CD14-positive monocyte (primary cell): ENCODE measurements at regions not wholly inside any gene's neighbourhood (a gene's known extent, or its start where the extent isn't known, plus 50 kb on each side); places are given as distances from the start of the nearest gene placed in this dataset.
A peak's percentile ranks its signal among the peaks of the same experiment; 100 is the strongest.

ENCODE experiments used
- DNase-seq, 3 donors: peaks; one replicate each; pipeline ENCODE4 v3.0.0-alpha.2; 2011 to 2022
- H2AFZ ChIP-seq: 2 replicates; pipeline ENCODE4 v1.6.0; 2012; ENCODE audit warnings: mild to moderate bottlenecking, low read depth, low read length, inconsistent platforms; ENCODE audit not compliant: insufficient read depth, poor library complexity, severe bottlenecking
- H3K27ac ChIP-seq, 2 donors: 1 replicate in 1 of 2; 2 replicates in 1 of 2; pipeline ENCODE4 v1.5.1; 2012 to 2013; ENCODE audit warnings: low read length in 2 of 2, control low read depth in 1 of 2, inconsistent platforms in 1 of 2, low read depth in 1 of 2, mild to moderate bottlenecking in 1 of 2
- H3K27me3 ChIP-seq, 2 donors: one replicate each; pipeline versions ENCODE4 v1.6.0 to v1.6.1; 2011 to 2013; ENCODE audit warnings: low read length in 2 of 2; ENCODE audit not compliant: control insufficient read depth in 2 of 2, insufficient read depth in 2 of 2
- H3K36me3 ChIP-seq, 2 donors: replicated peaks in 1 of 2; 1 replicate in 1 of 2; 2 replicates in 1 of 2; pipeline versions ENCODE4 v1.5.1 to v1.6.1; 2012 to 2013; ENCODE audit warnings: low read length in 2 of 2, control low read depth in 1 of 2, inconsistent platforms in 1 of 2, mild to moderate bottlenecking in 1 of 2; ENCODE audit not compliant: insufficient read depth in 2 of 2, control insufficient read depth in 1 of 2
- H3K4me1 ChIP-seq, 2 donors: 1 replicate in 1 of 2; 2 replicates in 1 of 2; pipeline versions ENCODE4 v1.5.1 to v1.6.1; 2012 to 2013; ENCODE audit warnings: low read length in 2 of 2, control low read depth in 1 of 2, inconsistent platforms in 1 of 2, mild to moderate bottlenecking in 1 of 2, moderate library complexity in 1 of 2; ENCODE audit not compliant: insufficient read depth in 2 of 2, control insufficient read depth in 1 of 2
- H3K4me2 ChIP-seq: replicated peaks from 2 replicates; pipeline ENCODE3; 2012; ENCODE audit warnings: low read length, moderate library complexity, mild to moderate bottlenecking; ENCODE audit not compliant: poor library complexity, severe bottlenecking; ENCODE audit errors: extremely low read depth
- H3K4me3 ChIP-seq, 3 experiments: fragments of 200-600 bp in 1 of 3; sonication (generic) in 1 of 3; replicated peaks in 1 of 3; 1 replicate in 2 of 3; 2 replicates in 1 of 3; pipeline ENCODE4 v1.5.1; 2011 to 2013; ENCODE audit warnings: low read length in 3 of 3, mild to moderate bottlenecking in 3 of 3, control low read depth in 2 of 3, low read depth in 2 of 3, inconsistent platforms in 1 of 3, moderate library complexity in 1 of 3
- H3K79me2 ChIP-seq: 2 replicates; pipeline ENCODE4 v1.6.0; 2012; ENCODE audit warnings: mild to moderate bottlenecking, control low read depth, inconsistent platforms, low read length, moderate library complexity; ENCODE audit not compliant: insufficient read depth
- H3K9ac ChIP-seq: 2 replicates; pipeline ENCODE4 v1.6.0; 2017; ENCODE audit warnings: low read length, mild to moderate bottlenecking; ENCODE audit not compliant: insufficient read depth, poor library complexity, severe bottlenecking
- H3K9me3 ChIP-seq, 2 donors: replicated peaks in 1 of 2; 1 replicate in 1 of 2; 2 replicates in 1 of 2; pipeline versions ENCODE4 v1.5.1 to v1.6.1; 2012 to 2013; ENCODE audit warnings: low read length in 2 of 2, control low read depth in 1 of 2; ENCODE audit not compliant: control insufficient read depth in 1 of 2, insufficient read depth in 1 of 2
- H4K20me1 ChIP-seq: 2 replicates; pipeline ENCODE4 v1.6.0; 2012; ENCODE audit warnings: mild to moderate bottlenecking, low read length, control low read depth, moderate library complexity; ENCODE audit not compliant: insufficient read depth
- H3K27ac Mint-ChIP-seq, 7 donors: one replicate each; pipeline ENCODE4 v1.8.0; 2020; ENCODE audit warnings: mild to moderate bottlenecking in 7 of 7, mixed read lengths in 7 of 7, moderate library complexity in 6 of 7, inconsistent platforms in 2 of 7
- H3K27me3 Mint-ChIP-seq, 3 donors: one replicate each; pipeline ENCODE4 v1.8.0; 2021 to 2022; ENCODE audit warnings: low read depth in 3 of 3, mild to moderate bottlenecking in 3 of 3, mixed read lengths in 3 of 3, moderate library complexity in 3 of 3, inconsistent platforms in 1 of 3
- H3K36me3 Mint-ChIP-seq, 2 donors: one replicate each; pipeline ENCODE4 v1.8.0; 2020; ENCODE audit warnings: mixed read lengths in 2 of 2, inconsistent platforms in 1 of 2, mild to moderate bottlenecking in 1 of 2
- H3K4me1 Mint-ChIP-seq: one replicate; pipeline ENCODE4 v1.8.0; 2020; ENCODE audit warnings: mild to moderate bottlenecking, mixed read lengths
- H3K4me3 Mint-ChIP-seq, 2 donors: one replicate each; pipeline ENCODE4 v1.8.0; 2020; ENCODE audit warnings: mild to moderate bottlenecking in 2 of 2, mixed read lengths in 2 of 2, moderate library complexity in 1 of 2
- H3K9me3 Mint-ChIP-seq, 7 donors: one replicate each; pipeline ENCODE4 v1.8.0; 2020 to 2022; ENCODE audit warnings: mixed read lengths in 7 of 7, mild to moderate bottlenecking in 6 of 7, moderate library complexity in 6 of 7, inconsistent platforms in 2 of 7
- CTCF ChIP-seq: fragments of 200-600 bp; IDR thresholded peaks from one replicate; pipeline ENCODE4 v1.8.0; 2022; ENCODE audit warnings: antibody characterized with exemption, mild to moderate bottlenecking
- WGBS: methylation state at CpG from one replicate; pipeline ENCODE4 v1.1.5; 2013; ENCODE audit warnings: missing lambda C conversion rate; ENCODE audit not compliant: insufficient coverage; 5-methylcytosine and 5-hydroxymethylcytosine counted together
- intact Hi-C, 2 donors: fragments of 100-400 bp; cut with micrococcal nuclease; formaldehyde crosslinking; loops; one replicate each; pipeline versions ENCODE4 v1.15.0 to v1.15.1; 2023

GRCh38 chr3:102741694-102742093 lies 306.9 kb downstream of the ZPLD1 start:
- no peak overlapping the region for H3K4me3 ChIP-seq
- peaks cover 2 to 20% (median 3%) of the 10 kb centered on the region in 7 donors for H3K9me3 Mint-ChIP-seq
- H3K4me2 ChIP-seq: no peak overlapping the region
- intact Hi-C loops: no loop called here
- no peaks in the 10 kb centered on the region for H3K4me1 ChIP-seq
- no peak for DNase-seq
- no peak overlapping the region for H2AFZ ChIP-seq
- H3K36me3 ChIP-seq: no peaks in the 10 kb centered on the region
- no peak overlapping the region for H3K4me3 Mint-ChIP-seq
- H3K9me3 ChIP-seq: peaks cover 0 to 5% of the 10 kb centered on the region in 2 donors
- H3K36me3 Mint-ChIP-seq: no peaks in the 10 kb centered on the region
- H3K4me1 Mint-ChIP-seq: no peaks in the 10 kb centered on the region
- H3K27me3 ChIP-seq: no peaks in the 10 kb centered on the region
- H3K27me3 Mint-ChIP-seq: peaks cover 0 to 1% (median 0%) of the 10 kb centered on the region in 3 donors
- H3K27ac Mint-ChIP-seq: peak overlapping the region in 1 of 7 donors; percentile 64
- TF ChIP-seq CTCF: no peak
- H3K9ac ChIP-seq: no peak overlapping the region
- H4K20me1 ChIP-seq: no peaks in the 10 kb centered on the region
- WGBS: 96% methylated on average over 4 of the region's 6 CpGs
- H3K27ac ChIP-seq: no peak overlapping the region
- no peaks in the 10 kb centered on the region for H3K79me2 ChIP-seq

GRCh38 chr3:102745881-102746280 lies 311.1 kb downstream of the ZPLD1 start:
- no peak overlapping the region for H3K4me3 Mint-ChIP-seq
- TF ChIP-seq CTCF: no peak
- Histone ChIP-seq H3K79me2 (no peaks in the 10 kb centered on the region), H3K27ac (no peak overlapping the region), H3K27me3 (no peaks in the 10 kb centered on the region), H3K4me1 (no peaks in the 10 kb centered on the region), H3K9ac (no peak overlapping the region), H3K9me3 (no peaks in the 10 kb centered on the region), H3K4me3 (no peak overlapping the region), H2AFZ (no peak overlapping the region), H3K4me2 (no peak overlapping the region), H3K36me3 (no peaks in the 10 kb centered on the region), H4K20me1 (no peaks in the 10 kb centered on the region)
- H3K27me3 Mint-ChIP-seq: peaks cover 0 to 2% (median 0%) of the 10 kb centered on the region in 3 donors
- intact Hi-C loops: no loop called here
- no peak overlapping the region for H3K27ac Mint-ChIP-seq
- H3K4me1 Mint-ChIP-seq: no peaks in the 10 kb centered on the region
- H3K9me3 Mint-ChIP-seq: peaks cover 0 to 7% (median 2%) of the 10 kb centered on the region in 7 donors
- H3K36me3 Mint-ChIP-seq: no peaks in the 10 kb centered on the region
- WGBS: no CpG with 5 or more reads among the region's 4 CpGs
- no peak for DNase-seq
